ENCODE measurements at regions not wholly inside any gene's neighbourhood (a gene's known extent, or its start where the extent isn't known, plus 50 kb on each side); places are given as distances from the start of the nearest gene placed in this dataset.

GRCh38 chr2:203812294-203813221 is 55.0 kb upstream of the CTLA4 start (continued):
- TF ChIP-seq NBN (conservative IDR thresholded peaks at IDR 0.05) (no peak), ZNF589 (CRISPR knock-in tag; conservative IDR thresholded peaks at IDR 0.05) (no peak), ZFP41 (CRISPR knock-in tag; IDR thresholded peaks at IDR 0.05; ENCODE audit: borderline replicate concordance) (no peak), BCLAF1 (IDR thresholded peaks at IDR 0.05) (no peak), RORA (CRISPR knock-in tag; IDR thresholded peaks at IDR 0.05) (no peak), TSC22D2 (CRISPR knock-in tag; IDR thresholded peaks at IDR 0.05; ENCODE audit: borderline replicate concordance) (no peak), PAWR (CRISPR knock-in tag; IDR thresholded peaks at IDR 0.05; ENCODE audit: borderline replicate concordance) (no peak), FOXK2 (IDR thresholded peaks at IDR 0.05) (no peak), BHLHE40 (IDR thresholded peaks at IDR 0.05; ENCODE audit: low read length) (no peak), MAZ (IDR thresholded peaks at IDR 0.05; ENCODE audit: borderline replicate concordance, low read depth, low read length) (no peak), MAZ (CRISPR knock-in tag; IDR thresholded peaks at IDR 0.05; ENCODE audit: low read depth) (no peak), ZNF737 (CRISPR knock-in tag; IDR thresholded peaks at IDR 0.05; ENCODE audit: borderline replicate concordance) (no peak), ZNF33B (CRISPR knock-in tag; IDR thresholded peaks at IDR 0.05) (peak; percentile 38; the same call in 1 of the 2 replicates), RXRA (CRISPR knock-in tag; IDR thresholded peaks at IDR 0.05) (no peak), ESRRA (CRISPR knock-in tag; IDR thresholded peaks at IDR 0.05; ENCODE audit: low read depth) (no peak), NFRKB (IDR thresholded peaks at IDR 0.05) (no peak), KLF12 (CRISPR knock-in tag; IDR thresholded peaks at IDR 0.05; ENCODE audit: borderline replicate concordance) (no peak), HNRNPLL (IDR thresholded peaks at IDR 0.05; ENCODE audit: low read depth, low read length, poor library complexity, severe bottlenecking) (no peak), SIN3B (IDR thresholded peaks at IDR 0.05; ENCODE audit: low read length) (no peak), REPIN1 (CRISPR knock-in tag; IDR thresholded peaks at IDR 0.05; ENCODE audit: borderline replicate concordance, low read depth) (no peak; the same call in 1 of the 2 replicates), BORCS8-MEF2B (CRISPR knock-in tag; IDR thresholded peaks at IDR 0.05) (no peak), FIP1L1 (IDR thresholded peaks at IDR 0.05; ENCODE audit: borderline replicate concordance, insufficient read depth, low read depth, low read length) (no peak), TOPORS (CRISPR knock-in tag; IDR thresholded peaks at IDR 0.05) (no peak), SNAPC4 (CRISPR knock-in tag; IDR thresholded peaks at IDR 0.05) (no peak)

Data from HepG2 (cell line).